Neural cell (in vitro differentiated cells): ENCODE measurements at regions not wholly inside any gene's neighbourhood (a gene's known extent, or its start where the extent isn't known, plus 50 kb on each side); places are given as distances from the start of the nearest gene placed in this dataset.

Source experiments
- H2AFZ ChIP-seq: fragments of 200-600, 300-800 bp; sonication (generic), shearing (Covaris generic); 2 replicates; pipeline ENCODE4 v1.6.0; 2014; ENCODE audit warnings: low read depth, mild to moderate bottlenecking, antibody characterized with exemption, low read length, moderate library complexity
- H3F3A ChIP-seq: fragments of 200-600 bp; shearing (Covaris generic); 2 replicates; pipeline ENCODE4 v1.6.1; 2016; ENCODE audit warnings: mild to moderate bottlenecking, moderate library complexity, mixed read lengths, antibody characterized with exemption, low read length; ENCODE audit not compliant: insufficient read depth, poor library complexity, severe bottlenecking
- H3K27ac ChIP-seq: fragments of 200-600, 300-800 bp; sonication (generic), shearing (Covaris generic); 2 replicates; pipeline ENCODE4 v1.5.1; 2014; ENCODE audit warnings: mild to moderate bottlenecking, low read length, moderate library complexity
- H3K27me3 ChIP-seq: fragments of 300-800, 200-600 bp; sonication (generic), shearing (Covaris generic); 2 replicates; pipeline ENCODE4 v1.6.0; 2014; ENCODE audit warnings: mild to moderate bottlenecking, low read depth, low read length, moderate library complexity; ENCODE audit not compliant: insufficient read depth
- H3K36me3 ChIP-seq: fragments of 300-800, 200-600 bp; sonication (generic), shearing (Covaris generic); 2 replicates; pipeline ENCODE4 v1.5.1; 2014; ENCODE audit warnings: mild to moderate bottlenecking, antibody characterized with exemption, low read length, moderate library complexity; ENCODE audit not compliant: insufficient read depth
- H3K4me2 ChIP-seq: fragments of 300-800, 200-600 bp; sonication (generic), shearing (Covaris generic); 2 replicates; pipeline ENCODE4 v1.6.0; 2014; ENCODE audit warnings: mild to moderate bottlenecking, low read length
- H3K4me3 ChIP-seq: fragments of 300-800, 200-600 bp; sonication (generic), shearing (Covaris generic); 2 replicates; pipeline ENCODE4 v1.5.1; 2014; ENCODE audit warnings: mild to moderate bottlenecking, low read length, moderate library complexity
- H3K79me2 ChIP-seq: fragments of 200-600 bp; shearing (Covaris generic); replicated peaks from 2 replicates; pipeline ENCODE4 v1.6.0; 2014; ENCODE audit warnings: mild to moderate bottlenecking, low read length, moderate library complexity; ENCODE audit not compliant: insufficient read depth
- H3K9ac ChIP-seq: fragments of 300-800, 200-600 bp; sonication (generic), shearing (Covaris generic); 2 replicates; pipeline ENCODE4 v1.6.1; 2016; ENCODE audit warnings: mild to moderate bottlenecking, low read length, mixed read lengths
- H3K9me2 ChIP-seq: fragments of 200-600 bp; shearing (Covaris generic); 2 replicates; pipeline ENCODE4 v1.6.1; 2016; ENCODE audit warnings: mild to moderate bottlenecking, low read length, mixed read lengths; ENCODE audit not compliant: insufficient read depth
- H3K9me3 ChIP-seq: fragments of 200-600, 300-800 bp; sonication (generic), shearing (Covaris generic); 2 replicates; pipeline ENCODE4 v1.6.1; 2016; ENCODE audit warnings: mild to moderate bottlenecking, mixed run types, low read length, moderate library complexity, mixed read lengths
- H4K20me1 ChIP-seq: fragments of 200-600 bp; shearing (Covaris generic); 2 replicates; pipeline ENCODE4 v1.6.1; 2016; ENCODE audit warnings: mild to moderate bottlenecking, mixed run types; ENCODE audit not compliant: insufficient read depth
- EP300 ChIP-seq: fragments of 450-650 bp; conservative IDR thresholded peaks from 2 replicates; pipeline ENCODE4 v1.6.1; 2014; ENCODE audit warnings: antibody characterized with exemption, mild to moderate bottlenecking, moderate library complexity; ENCODE audit not compliant: poor library complexity, severe bottlenecking
- EZH2 ChIP-seq: fragments of 200-600, 300-800 bp; shearing (Covaris generic), sonication (generic); IDR thresholded peaks from 2 replicates; pipeline ENCODE4 v1.6.1; 2014; ENCODE audit warnings: antibody characterized with exemption, low read length, borderline replicate concordance, mild to moderate bottlenecking; ENCODE audit not compliant: insufficient read depth, poor library complexity, severe bottlenecking
- MXI1 ChIP-seq: fragments of 450-650 bp; conservative IDR thresholded peaks from 2 replicates; pipeline ENCODE4 v1.6.1; 2014; ENCODE audit warnings: antibody characterized with exemption, mild to moderate bottlenecking; ENCODE audit not compliant: poor library complexity, severe bottlenecking
- POLR2AphosphoS5 ChIP-seq: IDR thresholded peaks from 2 replicates; pipeline ENCODE4 v1.6.1; 2012
- RAD21 ChIP-seq: fragments of 450-650 bp; conservative IDR thresholded peaks from 2 replicates; pipeline ENCODE4 v1.6.1; 2014; ENCODE audit warnings: antibody characterized with exemption, mild to moderate bottlenecking, moderate library complexity
- SMC3 ChIP-seq: fragments of 450-650 bp; conservative IDR thresholded peaks from 2 replicates; pipeline ENCODE4 v1.6.1; 2014; ENCODE audit warnings: antibody characterized with exemption, mild to moderate bottlenecking, moderate library complexity; ENCODE audit not compliant: poor library complexity
- TAF1 ChIP-seq: IDR thresholded peaks from 2 replicates; pipeline ENCODE4 v1.6.1; 2012; ENCODE audit warnings: low read depth
- TF ChIP-seq, protein P1 (sequence below): fragments of 450-650 bp; IDR thresholded peaks from 2 replicates; pipeline ENCODE4 v1.5.1; 2014; ENCODE audit warnings: antibody characterized with exemption, mild to moderate bottlenecking, moderate library complexity; ENCODE audit not compliant: poor library complexity, severe bottlenecking
- TF ChIP-seq, protein P2 (sequence below): IDR thresholded peaks from 2 replicates; pipeline ENCODE4 v1.6.1; 2012; ENCODE audit warnings: borderline replicate concordance

DNA sequence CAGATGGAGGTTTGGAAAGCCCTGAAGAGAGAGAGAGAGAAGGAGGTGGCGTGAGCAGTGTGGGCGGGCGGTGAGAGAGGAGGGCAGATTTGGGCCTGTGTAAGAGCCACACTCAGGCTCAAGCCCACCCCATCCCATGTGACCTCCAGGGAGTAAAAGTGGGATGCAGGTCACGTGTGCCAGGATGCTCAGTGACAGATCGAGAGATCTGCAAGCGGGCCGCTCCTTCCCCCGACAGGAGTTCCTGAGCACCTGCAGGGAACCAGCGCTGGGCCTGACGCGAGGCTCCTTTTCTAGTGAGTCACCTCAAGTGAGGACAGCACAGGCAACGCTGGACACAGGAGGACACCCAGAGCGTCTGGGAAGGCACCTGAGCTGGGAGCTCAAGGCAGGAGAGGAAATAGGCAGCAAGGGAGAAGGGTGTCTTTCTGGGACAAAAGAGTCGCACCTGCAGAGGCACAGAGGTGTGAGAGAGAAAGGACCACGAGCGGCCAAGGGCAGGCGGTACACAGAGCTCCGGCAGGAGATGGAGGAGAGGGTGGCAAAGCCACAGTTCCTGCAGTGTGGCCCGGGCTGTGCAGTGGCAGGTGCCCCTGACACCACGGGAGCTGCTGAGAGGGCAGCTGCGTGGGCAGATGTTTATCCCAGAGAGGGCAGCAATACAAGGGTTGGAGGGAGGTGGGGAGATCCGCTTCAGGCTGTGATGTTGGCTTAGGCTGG, 1294.8 kb downstream of the TBC1D22A start:
- Histone ChIP-seq H3K27me3 (no peaks in the 10 kb centered on the region), H2AFZ (no peak overlapping the region), H3K9ac (no peak overlapping the region), H4K20me1 (no peaks in the 10 kb centered on the region), H3K27ac (no peak overlapping the region), H3F3A (no peaks in the 10 kb centered on the region), H3K9me3 (no peaks in the 10 kb centered on the region), H3K4me3 (no peak overlapping the region), H3K36me3 (no peaks in the 10 kb centered on the region), H3K79me2 (no peaks in the 10 kb centered on the region), H3K9me2 (no peaks in the 10 kb centered on the region), H3K4me2 (no peak overlapping the region)
- TF ChIP-seq TAF1 (no peak), RAD21 (no peak), EZH2 (no peak), POLR2AphosphoS5 (no peak), SMC3 (no peak), MXI1 (no peak), EP300 (no peak)
- TF ChIP-seq, protein P1, sequence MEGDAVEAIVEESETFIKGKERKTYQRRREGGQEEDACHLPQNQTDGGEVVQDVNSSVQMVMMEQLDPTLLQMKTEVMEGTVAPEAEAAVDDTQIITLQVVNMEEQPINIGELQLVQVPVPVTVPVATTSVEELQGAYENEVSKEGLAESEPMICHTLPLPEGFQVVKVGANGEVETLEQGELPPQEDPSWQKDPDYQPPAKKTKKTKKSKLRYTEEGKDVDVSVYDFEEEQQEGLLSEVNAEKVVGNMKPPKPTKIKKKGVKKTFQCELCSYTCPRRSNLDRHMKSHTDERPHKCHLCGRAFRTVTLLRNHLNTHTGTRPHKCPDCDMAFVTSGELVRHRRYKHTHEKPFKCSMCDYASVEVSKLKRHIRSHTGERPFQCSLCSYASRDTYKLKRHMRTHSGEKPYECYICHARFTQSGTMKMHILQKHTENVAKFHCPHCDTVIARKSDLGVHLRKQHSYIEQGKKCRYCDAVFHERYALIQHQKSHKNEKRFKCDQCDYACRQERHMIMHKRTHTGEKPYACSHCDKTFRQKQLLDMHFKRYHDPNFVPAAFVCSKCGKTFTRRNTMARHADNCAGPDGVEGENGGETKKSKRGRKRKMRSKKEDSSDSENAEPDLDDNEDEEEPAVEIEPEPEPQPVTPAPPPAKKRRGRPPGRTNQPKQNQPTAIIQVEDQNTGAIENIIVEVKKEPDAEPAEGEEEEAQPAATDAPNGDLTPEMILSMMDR = no peak
- TF ChIP-seq, protein P2, sequence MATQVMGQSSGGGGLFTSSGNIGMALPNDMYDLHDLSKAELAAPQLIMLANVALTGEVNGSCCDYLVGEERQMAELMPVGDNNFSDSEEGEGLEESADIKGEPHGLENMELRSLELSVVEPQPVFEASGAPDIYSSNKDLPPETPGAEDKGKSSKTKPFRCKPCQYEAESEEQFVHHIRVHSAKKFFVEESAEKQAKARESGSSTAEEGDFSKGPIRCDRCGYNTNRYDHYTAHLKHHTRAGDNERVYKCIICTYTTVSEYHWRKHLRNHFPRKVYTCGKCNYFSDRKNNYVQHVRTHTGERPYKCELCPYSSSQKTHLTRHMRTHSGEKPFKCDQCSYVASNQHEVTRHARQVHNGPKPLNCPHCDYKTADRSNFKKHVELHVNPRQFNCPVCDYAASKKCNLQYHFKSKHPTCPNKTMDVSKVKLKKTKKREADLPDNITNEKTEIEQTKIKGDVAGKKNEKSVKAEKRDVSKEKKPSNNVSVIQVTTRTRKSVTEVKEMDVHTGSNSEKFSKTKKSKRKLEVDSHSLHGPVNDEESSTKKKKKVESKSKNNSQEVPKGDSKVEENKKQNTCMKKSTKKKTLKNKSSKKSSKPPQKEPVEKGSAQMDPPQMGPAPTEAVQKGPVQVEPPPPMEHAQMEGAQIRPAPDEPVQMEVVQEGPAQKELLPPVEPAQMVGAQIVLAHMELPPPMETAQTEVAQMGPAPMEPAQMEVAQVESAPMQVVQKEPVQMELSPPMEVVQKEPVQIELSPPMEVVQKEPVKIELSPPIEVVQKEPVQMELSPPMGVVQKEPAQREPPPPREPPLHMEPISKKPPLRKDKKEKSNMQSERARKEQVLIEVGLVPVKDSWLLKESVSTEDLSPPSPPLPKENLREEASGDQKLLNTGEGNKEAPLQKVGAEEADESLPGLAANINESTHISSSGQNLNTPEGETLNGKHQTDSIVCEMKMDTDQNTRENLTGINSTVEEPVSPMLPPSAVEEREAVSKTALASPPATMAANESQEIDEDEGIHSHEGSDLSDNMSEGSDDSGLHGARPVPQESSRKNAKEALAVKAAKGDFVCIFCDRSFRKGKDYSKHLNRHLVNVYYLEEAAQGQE = no peak

DNA sequence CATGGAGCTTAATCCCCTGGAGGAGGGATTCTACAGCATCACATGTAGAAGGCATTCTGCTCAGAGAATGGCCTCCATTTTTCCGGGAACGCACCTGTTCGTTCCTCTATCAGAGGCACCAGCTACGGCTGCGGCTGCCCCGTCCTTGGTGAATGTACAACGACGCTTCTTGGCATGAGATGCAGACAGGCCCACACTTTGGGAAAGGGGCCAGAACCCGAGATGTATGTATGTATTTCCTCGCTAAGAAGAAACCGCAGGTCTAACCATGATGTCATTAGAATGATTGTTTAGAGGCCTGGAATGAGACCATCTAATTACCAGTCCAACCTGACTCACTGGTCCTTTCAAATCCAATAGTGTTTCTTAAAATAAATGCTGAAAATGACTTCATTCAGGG, 1293.4 kb downstream of the TBC1D22A start:
- Histone ChIP-seq H3K36me3 (no peaks in the 10 kb centered on the region), H3K4me2 (no peak overlapping the region), H3K9ac (no peak overlapping the region), H3K27me3 (no peaks in the 10 kb centered on the region), H3K27ac (no peak overlapping the region), H2AFZ (no peak overlapping the region), H3F3A (no peaks in the 10 kb centered on the region), H3K9me3 (no peaks in the 10 kb centered on the region), H3K79me2 (no peaks in the 10 kb centered on the region), H3K9me2 (no peaks in the 10 kb centered on the region), H4K20me1 (no peaks in the 10 kb centered on the region), H3K4me3 (no peak overlapping the region)
- TF ChIP-seq EZH2 (no peak), POLR2AphosphoS5 (no peak), MXI1 (no peak), SMC3 (no peak), EP300 (no peak), TAF1 (no peak), RAD21 (no peak)
- TF ChIP-seq, protein P1 = no peak
- TF ChIP-seq, protein P2 = no peak
